Astrocyte (in vitro differentiated cells and primary cell): ENCODE measurements at regions not wholly inside any gene's neighbourhood (a gene's known extent, or its start where the extent isn't known, plus 50 kb on each side); places are given as distances from the start of the nearest gene placed in this dataset.
A peak's percentile ranks its signal among the peaks of the same experiment; 100 is the strongest.

Experiments
- DNase-seq: peaks from one replicate; pipeline ENCODE4 v3.0.0-alpha.2; 2010; ENCODE audit warnings: low read depth
- FAIRE-seq: peaks from 2 replicates; lab custom pipeline; 2011; peaks lifted over from hg19 to GRCh38; lab: Jason Lieb, UNC
- H2AFZ ChIP-seq: 2 replicates; pipeline ENCODE4 v1.6.0; 2012; ENCODE audit warnings: low read depth, low read length, inconsistent platforms
- H3K27ac ChIP-seq: 2 replicates; pipeline ENCODE4 v1.5.1; 2011; ENCODE audit warnings: low read depth, low read length, inconsistent platforms
- H3K27me3 ChIP-seq: 2 replicates; pipeline ENCODE4 v1.6.0; 2011; ENCODE audit warnings: low read length, inconsistent platforms; ENCODE audit not compliant: insufficient read depth
- H3K36me3 ChIP-seq: 2 replicates; pipeline ENCODE4 v1.5.1; 2011; ENCODE audit warnings: low read length, inconsistent platforms; ENCODE audit not compliant: insufficient read depth
- H3K4me1 ChIP-seq: 2 replicates; pipeline ENCODE4 v1.5.1; 2011; ENCODE audit warnings: low read length, inconsistent platforms; ENCODE audit not compliant: insufficient read depth
- H3K4me2 ChIP-seq: 2 replicates; pipeline ENCODE4 v1.6.0; 2012; ENCODE audit warnings: low read length, inconsistent platforms
- H3K4me3 ChIP-seq: 2 replicates; pipeline ENCODE4 v1.5.1; 2011; ENCODE audit warnings: low read depth, mild to moderate bottlenecking, low read length, inconsistent platforms; ENCODE audit not compliant: insufficient read depth
- H3K79me2 ChIP-seq: 2 replicates; pipeline ENCODE4 v1.6.0; 2012; ENCODE audit warnings: mild to moderate bottlenecking, low read length, inconsistent platforms; ENCODE audit not compliant: insufficient read depth
- H3K9ac ChIP-seq: 2 replicates; pipeline ENCODE4 v1.6.0; 2012; ENCODE audit warnings: mild to moderate bottlenecking, low read length, inconsistent platforms
- H3K9me3 ChIP-seq: 2 replicates; pipeline ENCODE4 v1.5.1; 2012; ENCODE audit warnings: low read depth, mild to moderate bottlenecking, low read length, inconsistent platforms; ENCODE audit not compliant: insufficient read depth
- H4K20me1 ChIP-seq: 2 replicates; pipeline ENCODE4 v1.6.0; 2012; ENCODE audit warnings: low read length, inconsistent platforms; ENCODE audit not compliant: insufficient read depth
- H3K27ac Mint-ChIP-seq: one replicate; pipeline ENCODE4 v1.8.0; 2021; ENCODE audit warnings: mild to moderate bottlenecking, mixed read lengths; ENCODE audit not compliant: unreplicated experiment
- H3K27me3 Mint-ChIP-seq: one replicate; pipeline ENCODE4 v1.8.0; 2021; ENCODE audit warnings: low read depth, mixed read lengths; ENCODE audit not compliant: unreplicated experiment
- H3K36me3 Mint-ChIP-seq: one replicate; pipeline ENCODE4 v1.8.0; 2021; ENCODE audit warnings: low read depth, mixed read lengths; ENCODE audit not compliant: unreplicated experiment
- H3K4me1 Mint-ChIP-seq: one replicate; pipeline ENCODE4 v1.8.0; 2021; ENCODE audit warnings: low read depth, mixed read lengths; ENCODE audit not compliant: unreplicated experiment
- H3K4me3 Mint-ChIP-seq: one replicate; pipeline ENCODE4 v1.8.0; 2021; ENCODE audit warnings: mild to moderate bottlenecking, moderate library complexity, mixed read lengths; ENCODE audit not compliant: unreplicated experiment
- H3K9me3 Mint-ChIP-seq: one replicate; pipeline ENCODE4 v1.8.0; 2021; ENCODE audit warnings: mild to moderate bottlenecking, mixed read lengths; ENCODE audit not compliant: unreplicated experiment
- EZH2 ChIP-seq: IDR thresholded peaks from 2 replicates; pipeline ENCODE4 v1.6.1; 2012; ENCODE audit warnings: mild to moderate bottlenecking, low read length, inconsistent platforms; ENCODE audit not compliant: insufficient read depth
- TF ChIP-seq, protein P1 (sequence below): IDR thresholded peaks from 2 replicates; pipeline ENCODE4 v1.5.1; 2011; ENCODE audit warnings: low read depth, mild to moderate bottlenecking, inconsistent platforms, low read length, moderate library complexity; ENCODE audit not compliant: insufficient read depth

DNA sequence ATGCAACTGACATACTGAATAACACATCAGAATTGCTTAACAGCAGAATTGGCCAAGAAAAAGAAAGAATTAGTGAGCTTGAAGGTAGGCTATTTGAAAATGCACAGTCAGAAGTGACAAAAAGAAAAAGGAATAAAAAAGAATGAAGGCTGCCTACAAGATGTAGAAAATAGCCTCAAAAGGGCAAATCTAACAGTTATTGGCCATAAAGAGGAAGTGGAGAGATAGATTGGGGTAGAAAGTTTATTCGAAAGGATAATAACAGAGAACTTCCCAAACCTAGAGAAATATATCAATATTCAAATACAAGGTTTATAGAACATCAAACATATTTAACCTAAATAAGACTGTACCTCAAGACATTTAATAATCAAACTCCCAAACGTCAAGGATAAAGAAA is 67.5 kb downstream of the ATP6V1G3 start:
- Mint-ChIP-seq H3K27me3 (no peaks in the 10 kb centered on the region), H3K27ac (no peak overlapping the region), H3K9me3 (peaks cover 4% of the 10 kb centered on the region), H3K4me1 (no peaks in the 10 kb centered on the region), H3K36me3 (no peaks in the 10 kb centered on the region), H3K4me3 (no peak overlapping the region)
- Histone ChIP-seq H3K9me3 (peaks cover 3% of the 10 kb centered on the region), H3K4me2 (no peak overlapping the region), H3K27ac (no peak overlapping the region), H3K4me3 (no peak overlapping the region), H4K20me1 (no peaks in the 10 kb centered on the region), H2AFZ (no peak overlapping the region), H3K79me2 (no peaks in the 10 kb centered on the region), H3K27me3 (no peaks in the 10 kb centered on the region), H3K36me3 (no peaks in the 10 kb centered on the region), H3K9ac (no peak overlapping the region), H3K4me1 (peaks cover under 1% of the 10 kb centered on the region)
- no peak for DNase-seq
- no peak for TF ChIP-seq EZH2
- TF ChIP-seq, protein P1, sequence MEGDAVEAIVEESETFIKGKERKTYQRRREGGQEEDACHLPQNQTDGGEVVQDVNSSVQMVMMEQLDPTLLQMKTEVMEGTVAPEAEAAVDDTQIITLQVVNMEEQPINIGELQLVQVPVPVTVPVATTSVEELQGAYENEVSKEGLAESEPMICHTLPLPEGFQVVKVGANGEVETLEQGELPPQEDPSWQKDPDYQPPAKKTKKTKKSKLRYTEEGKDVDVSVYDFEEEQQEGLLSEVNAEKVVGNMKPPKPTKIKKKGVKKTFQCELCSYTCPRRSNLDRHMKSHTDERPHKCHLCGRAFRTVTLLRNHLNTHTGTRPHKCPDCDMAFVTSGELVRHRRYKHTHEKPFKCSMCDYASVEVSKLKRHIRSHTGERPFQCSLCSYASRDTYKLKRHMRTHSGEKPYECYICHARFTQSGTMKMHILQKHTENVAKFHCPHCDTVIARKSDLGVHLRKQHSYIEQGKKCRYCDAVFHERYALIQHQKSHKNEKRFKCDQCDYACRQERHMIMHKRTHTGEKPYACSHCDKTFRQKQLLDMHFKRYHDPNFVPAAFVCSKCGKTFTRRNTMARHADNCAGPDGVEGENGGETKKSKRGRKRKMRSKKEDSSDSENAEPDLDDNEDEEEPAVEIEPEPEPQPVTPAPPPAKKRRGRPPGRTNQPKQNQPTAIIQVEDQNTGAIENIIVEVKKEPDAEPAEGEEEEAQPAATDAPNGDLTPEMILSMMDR, result no peak
- no peak for FAIRE-seq

DNA sequence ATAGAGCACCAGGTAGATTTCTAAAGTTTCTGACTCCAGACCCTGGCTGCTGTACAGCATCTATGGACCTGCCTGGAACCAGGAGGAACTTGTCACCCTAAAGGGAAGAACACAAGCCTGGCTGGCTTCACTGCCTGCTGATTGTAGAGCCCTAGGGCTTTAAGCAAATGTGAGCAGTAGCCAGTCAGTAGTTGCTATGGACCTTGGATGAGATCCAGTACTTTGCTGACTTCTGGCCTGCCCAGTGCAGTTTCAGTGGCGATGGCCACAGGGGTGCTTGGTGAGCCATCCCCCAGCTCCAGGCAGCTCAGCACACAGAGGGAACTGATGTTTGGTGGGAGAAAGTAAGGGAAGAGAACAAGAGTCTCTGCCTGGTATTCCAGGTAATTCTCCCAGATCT is 68.4 kb downstream of the ATP6V1G3 start:
- H3K9ac ChIP-seq, result no peak overlapping the region
- no peak for FAIRE-seq

DNA sequence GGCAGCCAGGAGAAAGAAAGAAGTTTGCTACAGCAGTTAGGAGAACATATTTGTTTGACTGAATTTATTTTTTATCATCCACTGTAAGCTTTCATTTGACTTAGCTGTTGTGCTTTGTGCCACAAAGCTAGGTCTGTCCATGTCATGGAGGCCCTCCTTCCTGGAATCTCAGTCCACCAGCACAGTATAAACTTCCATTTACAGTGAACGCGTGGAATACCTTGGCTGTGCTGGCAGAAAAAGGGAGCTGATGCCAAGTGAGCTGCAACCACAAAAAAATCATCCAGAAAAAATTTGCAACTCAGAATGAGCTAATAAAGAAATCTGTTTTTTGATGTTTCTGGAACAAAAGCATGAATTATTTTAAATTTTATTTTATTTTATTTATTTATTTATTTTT is 72.6 kb downstream of the ATP6V1G3 start:
- Histone ChIP-seq H3K79me2 (no peaks in the 10 kb centered on the region), H3K36me3 (no peaks in the 10 kb centered on the region), H3K4me1 (peaks cover 7% of the 10 kb centered on the region), H3K9me3 (no peaks in the 10 kb centered on the region), H3K9ac (no peak overlapping the region), H3K27ac (no peak overlapping the region), H2AFZ (no peak overlapping the region), H3K27me3 (no peaks in the 10 kb centered on the region), H4K20me1 (no peaks in the 10 kb centered on the region), H3K4me2 (no peak overlapping the region), H3K4me3 (no peak overlapping the region)
- Mint-ChIP-seq H3K27ac (no peak overlapping the region), H3K27me3 (no peaks in the 10 kb centered on the region), H3K4me1 (peaks cover 3% of the 10 kb centered on the region), H3K9me3 (no peaks in the 10 kb centered on the region), H3K4me3 (no peak overlapping the region), H3K36me3 (no peaks in the 10 kb centered on the region)
- FAIRE-seq (no peak), DNase-seq (peak; percentile 62)
- TF ChIP-seq, protein P1, result no peak
- no peak for TF ChIP-seq EZH2

More for the DNA sequence above, 68.4 kb downstream of the ATP6V1G3 start:
- H3K4me2 ChIP-seq, result no peak overlapping the region
- H4K20me1 ChIP-seq, result no peaks in the 10 kb centered on the region
- H3K27me3 ChIP-seq, result no peaks in the 10 kb centered on the region
- Mint-ChIP-seq H3K36me3 (no peaks in the 10 kb centered on the region), H3K4me1 (no peaks in the 10 kb centered on the region), H3K4me3 (no peak overlapping the region), H3K27me3 (no peaks in the 10 kb centered on the region), H3K9me3 (peaks cover 4% of the 10 kb centered on the region), H3K27ac (no peak overlapping the region)
- peaks cover 4% of the 10 kb centered on the region for H3K4me1 ChIP-seq
- DNase-seq, result no peak
- no peak for TF ChIP-seq EZH2
- TF ChIP-seq, protein P1, result no peak
- H3K36me3 ChIP-seq, result no peaks in the 10 kb centered on the region
- no peaks in the 10 kb centered on the region for H3K79me2 ChIP-seq
- H3K9me3 ChIP-seq, result peaks cover 3% of the 10 kb centered on the region
- no peak overlapping the region for H2AFZ ChIP-seq
- H3K4me3 ChIP-seq, result no peak overlapping the region
- no peak overlapping the region for H3K27ac ChIP-seq
